ENCODE measurements at regions not wholly inside any gene's neighbourhood (a gene's known extent, or its start where the extent isn't known, plus 50 kb on each side); places are given as distances from the start of the nearest gene placed in this dataset.
"Not testable (repeated sequence)": the region's sequence is repeated elsewhere in the genome, so short reads cannot be mapped to it uniquely, and the experiment has no call there.

DNA sequence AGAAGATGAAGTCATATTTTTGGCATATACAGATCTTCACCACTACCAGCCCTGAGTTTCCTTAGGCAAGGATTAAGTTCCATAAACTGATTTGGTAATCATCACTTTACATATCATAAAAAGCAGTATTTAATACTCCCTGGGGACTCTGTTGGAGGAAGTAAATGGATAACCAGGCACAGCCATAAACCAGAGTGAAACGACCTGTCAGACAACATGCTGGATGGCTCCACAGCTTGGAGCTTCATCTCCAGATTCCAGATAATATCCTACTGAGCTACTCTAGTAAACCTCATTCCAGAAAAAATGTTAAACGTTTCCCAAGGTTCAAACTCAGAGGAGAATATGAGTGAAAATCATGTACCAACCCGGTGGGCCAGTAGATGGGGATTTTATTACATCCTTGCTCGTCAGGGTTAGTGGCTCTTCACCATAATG lies 109.2 kb downstream of the BASP1 start:
- DNase-seq = no peak

DNA sequence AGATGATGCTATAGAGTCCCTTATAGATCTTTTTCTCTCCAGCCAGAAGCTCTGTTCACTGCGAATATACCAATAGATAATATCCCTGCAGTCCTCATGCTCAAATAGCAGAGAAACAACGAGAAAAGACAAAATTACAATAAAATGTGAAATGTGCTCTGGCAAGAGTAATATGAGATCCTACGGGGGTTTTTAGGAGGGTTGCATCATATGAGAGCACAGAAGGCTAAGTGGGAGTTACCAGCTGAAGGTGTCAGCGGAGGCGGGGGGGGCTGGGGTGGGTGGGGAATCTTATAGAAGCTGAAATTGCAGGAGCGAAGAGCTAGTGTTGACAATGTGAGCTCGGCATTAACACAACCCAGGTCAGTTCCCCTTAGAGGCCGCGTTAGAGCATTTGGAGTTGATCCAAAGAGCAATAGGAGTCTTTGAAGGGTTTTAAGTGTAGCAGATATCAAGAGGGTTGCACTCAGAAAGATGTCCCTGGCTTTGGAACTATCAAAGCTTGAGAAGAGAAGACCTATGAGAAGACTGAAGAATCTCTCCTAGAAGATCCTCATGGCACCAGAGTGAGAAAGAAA lies 109.7 kb downstream of the BASP1 start:
- DNase-seq = no peak

DNA sequence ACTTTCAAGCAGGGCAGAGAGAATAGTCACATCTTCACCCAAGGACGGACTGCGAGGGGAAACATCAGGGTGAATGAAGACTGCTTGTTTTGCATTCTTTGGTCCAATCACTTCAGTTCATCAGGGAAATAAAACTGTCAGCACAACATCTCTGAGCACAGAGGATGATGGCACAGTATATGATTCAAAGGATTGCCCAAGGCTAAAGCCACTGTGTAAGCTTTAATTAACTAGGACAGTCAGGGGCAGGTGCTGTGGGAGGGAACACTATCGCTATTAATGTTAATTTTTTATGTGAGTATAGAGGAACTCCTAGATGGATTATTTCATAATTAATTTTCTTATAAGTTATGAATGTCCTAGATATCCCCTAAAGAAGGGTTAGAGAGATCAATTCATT lies 112.1 kb downstream of the BASP1 start:
- DNase-seq = no peak

DNA sequence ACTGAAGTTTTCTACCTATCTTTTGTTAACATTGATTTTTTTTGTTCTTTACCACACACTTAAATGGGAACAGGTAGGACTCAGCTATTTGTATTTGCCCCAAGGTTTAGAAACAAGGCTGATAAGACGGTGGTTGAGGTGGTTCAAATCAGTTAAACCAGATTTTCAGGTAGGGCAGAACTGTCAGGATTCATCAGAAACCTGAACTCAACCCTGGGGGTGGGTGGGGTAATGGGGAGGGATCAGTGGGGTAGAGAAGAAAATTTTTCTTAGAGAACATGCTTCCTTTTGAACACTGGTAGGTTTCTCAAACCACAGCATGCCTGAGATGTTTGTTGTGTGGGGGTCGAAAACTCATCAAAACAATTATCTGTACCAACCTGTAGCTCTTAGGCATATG lies 113.0 kb downstream of the BASP1 start:
- DNase-seq = no peak

DNA sequence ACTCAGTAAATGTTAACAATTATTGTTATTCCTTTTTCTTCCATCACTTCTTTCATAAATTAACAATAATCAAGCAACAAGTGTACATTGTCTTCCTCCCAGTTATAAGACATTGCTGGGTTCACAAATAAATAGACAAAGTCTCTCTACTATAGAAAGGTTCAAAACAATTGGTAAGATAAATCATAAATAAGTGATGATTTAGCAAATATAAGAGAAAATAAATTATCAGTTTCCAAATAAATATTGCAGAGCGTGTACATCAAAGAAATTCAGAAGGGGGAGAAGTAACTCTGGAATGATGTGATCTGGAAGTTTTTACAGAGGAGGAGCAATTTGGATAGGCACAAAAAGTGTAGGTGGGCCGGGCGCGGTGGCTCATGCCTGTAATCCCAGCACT lies 114.2 kb downstream of the BASP1 start:
- no peak for DNase-seq

DNA sequence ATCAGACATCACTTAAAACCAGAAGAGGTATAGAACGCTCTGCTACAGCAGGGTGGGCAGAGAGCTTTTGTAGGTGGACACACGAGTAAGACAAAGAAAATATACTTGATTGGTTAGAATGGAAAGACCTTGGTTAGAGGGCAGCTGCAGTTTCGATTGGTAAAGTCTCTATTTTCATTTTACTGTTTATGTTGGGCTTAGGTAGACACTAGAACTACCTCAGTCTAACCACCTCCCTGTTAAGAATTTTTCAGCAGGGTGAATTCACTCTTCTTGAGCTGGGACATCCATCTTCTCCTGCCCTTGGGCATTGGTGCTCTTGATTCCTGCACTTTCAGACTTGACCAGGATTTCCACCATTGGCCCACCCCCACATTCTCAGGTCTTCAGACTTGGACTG lies 116.3 kb downstream of the BASP1 start:
- DNase-seq = no peak

DNA sequence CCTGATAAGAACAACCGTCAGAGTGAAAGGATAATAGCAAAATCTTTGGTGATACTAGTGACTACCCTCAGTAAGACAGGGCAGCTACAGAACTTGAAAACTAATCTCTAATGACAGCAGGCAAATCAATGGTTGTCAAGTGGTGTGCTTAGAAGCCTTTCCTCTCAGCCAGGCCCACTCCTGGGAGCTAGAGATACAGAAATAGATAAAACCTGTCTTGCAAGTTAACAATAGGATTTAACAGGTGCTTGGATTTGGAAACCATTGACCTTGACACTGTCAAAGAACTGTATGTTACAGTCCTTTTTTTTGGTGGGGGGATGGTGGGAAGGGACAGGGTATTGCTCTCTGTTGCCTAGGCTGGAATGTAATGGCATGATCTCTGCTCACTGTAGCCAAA lies 118.6 kb downstream of the BASP1 start:
- no peak for DNase-seq

DNA sequence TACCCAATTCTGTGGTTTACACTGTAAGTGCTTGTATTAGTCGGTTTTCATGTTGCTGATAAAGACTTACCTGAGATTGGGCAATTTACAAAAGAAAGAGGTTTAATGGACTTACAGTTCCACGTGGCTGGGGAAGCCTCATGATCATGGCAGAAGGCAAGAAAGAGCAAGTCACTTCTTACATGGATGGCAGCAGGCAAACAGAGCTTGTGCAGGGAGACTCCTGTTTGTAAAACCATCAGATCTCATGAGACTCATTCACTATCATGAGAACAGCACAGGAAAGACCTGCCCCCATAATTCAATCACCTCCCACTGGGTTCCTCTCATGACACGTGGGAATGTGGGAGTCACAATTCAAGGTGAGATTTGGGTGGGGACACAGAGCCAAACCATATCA lies 119.3 kb downstream of the BASP1 start:
- not testable (repeated sequence) for DNase-seq

DNA sequence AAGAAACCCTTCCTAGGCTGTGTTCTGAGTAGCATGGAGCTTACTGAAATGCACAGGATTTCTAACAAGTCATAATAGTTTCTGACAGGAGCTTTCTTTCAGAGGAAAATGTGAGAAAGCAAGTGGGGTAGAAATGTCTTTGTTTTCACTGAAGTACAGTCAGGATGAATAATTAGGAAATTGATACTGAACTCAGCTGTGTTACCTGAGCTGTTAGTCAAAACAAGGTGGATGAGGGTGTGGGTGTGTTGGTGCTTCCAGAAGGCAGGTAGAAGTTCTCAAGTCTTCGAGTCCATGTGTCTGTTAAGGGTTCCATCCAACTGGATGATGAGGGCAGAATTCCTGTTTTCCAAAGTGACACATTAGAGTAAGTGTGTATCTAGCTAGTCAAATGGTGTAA lies 122.4 kb downstream of the BASP1 start:
- DNase-seq = no peak

DNA sequence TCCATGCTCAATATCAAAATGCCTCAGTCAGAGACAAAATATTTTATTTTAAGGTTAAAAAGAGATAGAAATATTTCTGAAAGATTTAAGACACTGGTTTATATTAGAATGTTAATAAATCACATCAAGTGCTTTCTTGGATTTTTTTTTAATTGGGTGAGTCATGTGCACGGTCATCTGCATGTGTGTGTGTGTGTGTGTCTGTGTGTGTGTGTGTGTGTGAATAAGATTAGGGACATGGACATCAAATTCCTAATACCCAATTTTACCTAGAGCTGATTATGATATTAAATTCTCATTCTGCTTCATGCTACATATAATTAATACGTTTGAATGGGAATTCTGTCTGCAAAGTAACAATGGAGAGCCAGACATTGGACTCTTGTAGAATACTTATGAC lies 122.9 kb downstream of the BASP1 start:
- no peak for DNase-seq

DNA sequence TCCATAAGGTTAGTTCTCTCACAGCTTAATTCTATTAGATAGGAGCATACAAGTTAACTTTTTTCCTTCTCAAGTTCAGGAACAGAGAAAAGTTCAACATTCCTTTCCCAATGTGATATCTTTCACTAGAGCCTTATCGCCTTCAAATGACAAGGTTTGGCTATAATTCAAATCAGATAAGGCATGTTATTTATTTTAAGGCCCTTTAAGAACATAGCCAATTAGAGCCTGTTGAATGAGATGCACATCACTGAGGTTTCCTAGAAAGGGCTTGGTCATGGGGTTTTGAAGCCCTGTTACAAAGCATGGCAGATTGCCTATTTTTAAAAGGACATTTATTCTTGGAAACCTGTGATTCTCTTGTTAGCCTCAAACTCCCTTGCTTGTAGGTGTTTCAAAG lies 123.4 kb downstream of the BASP1 start:
- no peak for DNase-seq

DNA sequence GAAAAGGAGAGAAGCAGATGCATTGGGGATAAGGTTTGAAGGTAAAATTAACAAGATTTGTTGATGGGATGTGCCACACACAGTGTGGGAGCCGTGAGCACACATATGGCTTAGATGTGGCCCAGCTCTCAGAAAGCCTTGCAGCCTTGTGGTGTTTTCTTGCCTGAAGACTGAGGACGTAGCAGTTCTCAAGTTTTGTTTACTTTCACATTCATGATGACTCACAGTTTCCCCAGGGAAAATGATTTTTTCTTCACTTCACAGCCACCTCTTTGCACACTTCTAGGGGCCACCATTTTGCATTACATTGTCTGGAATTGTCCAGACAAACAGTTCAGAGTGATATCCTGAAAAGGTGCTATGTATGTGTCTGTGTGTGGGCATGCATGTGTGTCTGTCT lies 126.2 kb downstream of the BASP1 start:
- DNase-seq = no peak

DNA sequence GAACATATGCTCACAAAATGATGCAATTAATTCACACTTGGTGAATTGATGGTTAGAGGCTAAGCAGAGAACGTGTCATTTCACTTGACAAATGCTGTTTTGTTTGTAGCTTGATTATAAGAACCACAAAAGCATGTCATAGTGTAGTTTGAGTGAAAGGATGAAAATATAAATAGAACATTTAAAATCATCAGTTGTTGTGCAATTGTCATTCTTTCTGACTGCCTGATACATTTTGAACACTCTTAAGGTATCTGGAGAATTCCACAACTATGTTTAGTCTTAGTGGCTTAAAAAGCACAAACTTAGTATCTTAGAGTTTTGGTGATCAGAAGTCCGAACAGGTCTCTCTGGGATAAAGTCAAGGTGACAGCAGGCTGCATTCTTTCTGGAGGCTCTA lies 129.4 kb downstream of the BASP1 start:
- DNase-seq = no peak

DNA sequence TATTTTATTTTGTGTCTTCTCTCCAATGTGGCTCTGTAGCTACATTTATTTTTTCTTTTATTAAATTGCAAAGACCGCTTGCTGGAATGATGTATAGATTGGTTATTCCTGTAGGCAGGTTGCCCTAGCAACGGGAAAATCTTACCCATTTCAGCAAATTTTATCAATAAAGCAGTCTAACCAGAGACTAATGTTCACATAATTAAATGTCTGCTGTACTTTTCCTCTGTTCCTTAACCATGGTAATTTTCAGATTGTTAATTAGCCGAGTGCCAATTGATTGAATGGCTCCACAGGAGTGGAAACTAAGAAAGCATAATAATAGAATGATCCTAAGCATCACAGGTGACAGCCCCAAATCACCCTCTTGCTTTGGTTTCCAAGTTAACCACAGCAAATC lies 134.8 kb downstream of the BASP1 start:
- no peak for DNase-seq

DNA sequence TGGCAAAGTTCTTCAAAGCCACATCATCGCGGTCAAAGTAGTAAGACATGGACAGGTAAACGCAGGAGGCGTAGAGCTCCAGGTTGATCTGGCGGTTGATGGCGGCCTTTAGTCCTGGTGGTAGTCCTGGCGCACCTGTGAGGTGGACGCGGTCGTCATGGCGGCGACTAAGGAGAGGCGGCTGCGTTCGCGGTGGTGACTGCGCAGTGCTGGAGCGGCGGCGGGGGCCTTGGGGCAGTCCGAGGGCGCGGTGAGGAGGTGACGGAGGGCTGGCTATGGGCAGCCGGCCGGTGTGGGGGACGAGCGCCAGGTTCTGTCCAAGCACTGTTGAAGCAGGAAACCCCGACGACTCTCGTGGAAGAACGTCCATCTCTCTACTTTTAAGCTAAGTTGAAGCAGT lies 136.8 kb downstream of the BASP1 start:
- DNase-seq = no peak

DNA sequence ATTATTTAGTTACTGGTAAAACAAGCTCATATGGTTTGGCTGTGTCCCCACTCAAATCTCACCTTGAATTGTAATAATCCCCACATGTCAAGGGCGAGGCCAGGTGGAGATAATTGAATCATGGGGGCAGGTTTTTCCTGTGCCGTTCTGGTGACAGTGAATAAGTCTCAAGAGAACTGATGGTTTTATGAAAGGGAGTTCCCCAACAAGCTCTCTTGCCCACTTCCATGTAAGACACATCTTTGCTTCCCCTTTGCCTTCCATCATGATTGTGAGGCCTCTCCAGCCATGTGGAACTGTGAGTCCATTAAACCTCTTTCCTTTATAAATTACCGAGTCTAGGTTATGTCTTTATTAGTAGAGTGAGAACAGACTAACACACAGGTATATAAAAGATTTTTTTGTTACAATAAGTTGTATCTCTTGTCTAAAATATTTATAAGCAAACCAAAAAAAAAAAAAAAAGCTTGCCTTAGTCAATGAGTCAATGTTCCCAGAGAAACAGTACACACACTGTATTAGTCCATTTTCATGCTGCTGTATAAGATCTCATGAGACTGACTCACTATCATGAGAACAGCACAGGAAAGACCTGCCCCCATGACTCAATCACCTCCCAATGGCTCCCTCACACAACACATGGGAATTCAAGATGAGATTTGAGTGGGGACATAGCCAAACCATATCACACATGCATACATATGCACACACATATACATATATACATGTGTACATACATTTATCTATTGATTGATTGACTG lies 138.3 kb downstream of the BASP1 start:
- no peak for DNase-seq

DNA sequence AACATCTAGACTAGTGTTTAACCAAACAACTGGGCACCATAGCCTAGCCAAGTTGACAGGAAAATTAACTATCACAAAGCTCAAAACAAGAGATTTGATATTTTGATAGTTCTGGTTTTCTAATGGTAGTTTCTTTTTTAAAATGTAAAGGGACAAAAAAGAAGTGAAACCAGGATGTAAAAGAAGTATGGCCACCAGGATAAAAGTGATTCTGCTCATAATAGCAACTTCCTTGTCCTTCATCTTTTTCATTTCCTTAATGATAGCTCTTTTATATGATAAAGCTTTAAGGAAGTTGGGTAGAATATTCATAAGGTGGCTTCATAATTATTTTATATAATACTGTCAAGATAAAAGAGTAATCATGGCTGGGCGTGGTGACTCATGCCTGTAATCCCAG lies 139.1 kb downstream of the BASP1 start:
- no peak for DNase-seq

DNA sequence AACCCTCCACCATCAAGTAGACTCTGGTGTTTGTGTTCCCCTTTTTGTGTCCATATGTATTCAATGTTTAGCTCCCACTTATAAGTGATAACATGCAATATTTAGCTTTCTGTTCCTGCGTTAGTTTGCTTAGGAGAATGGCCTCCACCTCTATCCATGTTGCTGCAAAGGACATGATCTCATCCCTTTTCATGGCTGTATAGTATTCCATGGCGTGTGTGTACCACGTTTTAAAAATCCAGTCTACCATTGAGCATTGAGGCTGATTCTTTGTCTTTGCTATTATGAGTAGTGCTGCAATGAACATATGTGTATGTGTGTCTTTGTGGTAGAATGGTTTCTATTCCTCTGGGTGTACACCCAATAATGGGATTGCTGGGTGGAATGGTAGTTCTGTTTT lies 140.1 kb downstream of the BASP1 start:
- no peak for DNase-seq

DNA sequence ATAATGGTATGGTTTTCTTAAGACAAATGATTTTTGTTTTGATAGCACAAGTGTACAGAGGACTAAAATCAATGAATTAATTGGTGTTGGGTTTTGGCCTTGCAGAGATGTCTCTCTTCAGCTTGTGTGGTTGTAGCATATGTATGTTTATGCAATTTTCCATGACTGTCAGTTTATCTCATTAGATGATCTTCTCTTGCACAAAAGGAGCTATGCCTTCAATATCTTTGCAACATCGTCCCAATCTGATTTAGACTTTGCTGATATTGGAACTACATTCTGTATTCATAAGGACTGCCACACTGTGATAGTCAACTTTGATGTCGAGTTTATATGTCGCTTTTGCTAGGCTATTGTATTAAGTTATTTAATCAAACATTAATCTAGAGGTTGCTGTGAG lies 140.0 kb upstream of the TAF11L2 start:
- DNase-seq = no peak

DNA sequence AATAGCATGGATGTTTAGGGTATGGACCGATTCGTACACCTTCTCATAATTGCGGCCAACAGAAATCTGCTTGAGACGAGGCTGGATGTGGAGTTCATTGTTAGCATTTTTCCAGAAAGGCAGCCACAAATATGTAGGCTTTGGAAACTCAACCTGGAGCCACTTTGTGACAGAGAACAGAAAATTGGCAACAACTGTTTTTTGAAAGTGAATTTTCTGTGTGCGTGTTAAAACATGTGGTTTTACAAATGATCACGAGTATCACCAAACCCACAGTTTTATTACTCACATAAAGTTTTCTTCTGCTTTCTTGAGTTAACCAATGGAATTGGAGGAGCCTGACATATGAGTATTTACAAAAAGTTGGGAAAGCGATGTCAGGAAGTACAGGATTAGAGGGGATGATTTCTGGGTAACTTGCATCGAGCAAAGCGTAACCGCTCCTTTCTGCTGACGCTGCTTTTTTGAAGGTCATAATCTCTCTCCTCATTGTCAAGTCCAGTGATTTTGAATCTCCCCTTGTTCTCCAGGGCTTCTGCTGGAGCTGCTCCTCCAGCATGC lies 138.5 kb upstream of the TAF11L2 start:
- DNase-seq = no peak

DNA sequence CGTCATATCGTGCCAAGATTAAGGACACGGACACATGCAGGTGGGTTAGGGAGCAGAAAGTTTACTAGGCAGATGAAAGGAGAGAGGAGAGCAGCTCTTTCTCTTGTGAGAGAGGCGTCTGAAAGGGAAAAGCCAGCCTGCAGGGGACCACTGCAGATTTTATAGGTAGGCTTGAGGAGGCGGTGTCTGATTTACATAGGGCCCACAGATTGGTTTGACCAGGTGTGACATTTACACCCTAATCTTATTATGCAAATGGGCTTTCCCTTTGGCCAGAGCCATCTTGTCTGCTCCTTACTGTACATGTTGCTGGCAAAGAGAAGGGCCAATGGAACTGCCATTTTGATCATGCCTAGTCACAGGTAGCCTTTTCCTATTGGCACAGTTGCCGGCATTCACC lies 137.2 kb upstream of the TAF11L2 start:
- no peak for DNase-seq

DNA sequence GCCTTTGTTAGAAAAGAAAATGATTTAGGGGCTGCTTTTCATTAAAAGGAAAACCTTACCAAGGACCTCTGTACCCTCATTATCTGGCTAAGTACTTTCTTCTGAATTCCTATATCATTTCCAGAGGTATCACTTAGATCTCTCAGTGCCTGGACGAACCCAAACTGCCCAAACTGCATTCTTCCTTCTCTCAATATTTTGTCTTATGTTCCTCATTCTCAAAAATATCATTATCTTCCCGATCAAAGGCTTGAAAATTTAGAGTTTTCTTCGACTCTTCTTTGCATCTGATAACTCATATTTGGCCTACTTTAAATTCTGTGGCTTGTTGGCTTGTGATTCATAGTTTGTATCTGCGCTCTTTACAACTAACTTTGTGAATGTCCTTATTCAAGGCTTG lies 136.7 kb upstream of the TAF11L2 start:
- DNase-seq = no peak

DNA sequence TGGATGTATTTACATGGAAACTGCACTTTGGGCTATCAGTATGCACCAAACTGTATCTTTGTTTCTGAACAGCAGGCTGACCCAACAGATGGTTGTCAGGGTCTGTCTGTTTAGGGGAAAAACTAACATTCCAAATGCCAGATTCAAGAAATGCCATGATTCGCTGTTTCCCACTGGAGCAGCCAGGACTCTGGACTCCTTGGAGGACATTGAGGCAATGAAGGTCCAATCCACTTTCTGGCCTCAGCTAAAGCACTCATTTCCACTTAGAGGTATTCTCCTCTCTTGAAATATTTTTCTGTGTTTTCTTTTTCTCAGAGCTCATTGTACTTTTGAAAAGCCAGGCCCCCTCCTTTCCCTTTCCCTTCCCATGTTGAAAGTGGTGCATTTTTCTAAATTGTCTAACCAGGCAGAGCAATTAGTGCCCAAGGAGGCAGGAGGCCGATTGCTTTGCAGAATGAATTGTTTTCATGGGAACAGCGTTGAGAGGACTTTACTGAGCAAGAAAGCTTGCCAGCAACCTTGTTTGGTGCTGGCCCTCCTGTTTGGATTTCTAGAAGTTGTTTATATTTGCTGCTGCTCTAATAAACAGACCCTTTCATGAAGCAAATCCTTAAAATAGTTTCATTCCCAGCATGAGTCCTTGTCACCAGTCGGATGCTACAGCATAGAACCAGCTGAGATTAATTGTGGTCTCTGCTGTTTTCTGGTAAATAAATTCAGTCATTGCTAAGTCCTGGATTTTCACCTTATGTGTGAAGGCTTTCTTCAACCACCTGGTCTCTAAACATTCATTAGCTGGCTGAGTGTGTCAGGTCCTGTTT lies 132.8 kb upstream of the TAF11L2 start:
- DNase-seq = no peak

DNA sequence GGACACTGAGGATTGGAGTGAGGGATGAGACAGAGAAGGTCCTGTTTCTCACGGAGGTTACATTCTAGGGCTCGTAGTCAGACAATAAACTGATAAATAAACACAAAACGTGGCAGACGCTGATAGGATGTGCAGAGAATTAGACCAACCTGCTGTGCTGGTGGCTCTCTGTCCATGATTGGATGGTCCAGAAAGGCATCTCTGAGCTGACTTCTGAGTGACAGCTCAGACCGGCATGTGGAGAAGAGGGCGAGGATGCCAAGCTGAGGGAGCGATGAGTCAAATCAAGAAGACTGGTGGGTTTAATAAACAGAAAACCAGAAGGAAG lies 132.3 kb upstream of the TAF11L2 start:
- no peak for DNase-seq

Data from bone marrow (tissue), 2 donors.